22Rv1 (cell line): ENCODE measurements at regions not wholly inside any gene's neighbourhood (a gene's known extent, or its start where the extent isn't known, plus 50 kb on each side); places are given as distances from the start of the nearest gene placed in this dataset.

Experiments used
- CTCF ChIP-seq: fragments of 450-650 bp; IDR thresholded peaks from 2 replicates; pipeline ENCODE4 v1.5.1; 2017; ENCODE audit warnings: mild to moderate bottlenecking
- ZFX ChIP-seq: fragments of 450-650 bp; IDR thresholded peaks from 2 replicates; pipeline ENCODE4 v1.6.1; 2017; ENCODE audit warnings: antibody characterized with exemption, borderline replicate concordance

GRCh38 chr9:21557428-21557768 lies 75.3 kb upstream of the IFNE start:
- TF ChIP-seq CTCF = no peak
- TF ChIP-seq ZFX = no peak
